ENCODE measurements at regions not wholly inside any gene's neighbourhood (a gene's known extent, or its start where the extent isn't known, plus 50 kb on each side); places are given as distances from the start of the nearest gene placed in this dataset.
A peak's percentile ranks its signal among the peaks of the same experiment; 100 is the strongest.

GRCh38 chr4:120225527-120225926, 158.9 kb upstream of the MAD2L1 start:
- H3K27me3 ChIP-seq: no peaks in the 10 kb centered on the region
- 56% methylated on average over 2 of the region's 2 CpGs for WGBS (ENCODE audit: insufficient coverage, low coverage, low lambda C conversion rate, missing lambda C conversion rate)
- no peaks in the 10 kb centered on the region for H3K9me3 ChIP-seq
- H3K27ac ChIP-seq: no peak overlapping the region
- no peak overlapping the region for H3K4me3 ChIP-seq
- intact Hi-C loops (cut with DNase I): no loop called here
- no peaks in the 10 kb centered on the region for H3K4me1 ChIP-seq
- no peaks in the 10 kb centered on the region for H3K36me3 ChIP-seq
- TF ChIP-seq POLR2A (IDR thresholded peaks at IDR 0.05): no peak
- TF ChIP-seq CTCF (IDR thresholded peaks at IDR 0.05): no peak
- peak in 2 of 4 donors; percentile 12 to 32 for ATAC-seq
- no peak for DNase-seq

- no peak for ATAC-seq
- 57% methylated on average over 2 of the region's 2 CpGs for WGBS (ENCODE audit: insufficient coverage, low coverage, low lambda C conversion rate, missing lambda C conversion rate)
- no peak overlapping the region for H3K4me3 ChIP-seq
Measured at GRCh38 chr4:120218981-120219380, 152.3 kb upstream of the MAD2L1 start.

GRCh38 chr4:120215350-120215749, 148.7 kb upstream of the MAD2L1 start:
- DNase-seq (no peak), ATAC-seq (no peak)
- no peak for TF ChIP-seq CTCF (IDR thresholded peaks at IDR 0.05)
- no peak for TF ChIP-seq POLR2A (IDR thresholded peaks at IDR 0.05)
- Histone ChIP-seq H3K4me3 (no peak overlapping the region), H3K9me3 (no peaks in the 10 kb centered on the region), H3K27ac (no peak overlapping the region), H3K27me3 (no peaks in the 10 kb centered on the region), H3K4me1 (no peaks in the 10 kb centered on the region), H3K36me3 (no peaks in the 10 kb centered on the region)
- intact Hi-C loops (cut with DNase I): no loop called here
- WGBS (ENCODE audit: insufficient coverage, low coverage, low lambda C conversion rate, missing lambda C conversion rate): 47% methylated on average over 1 of the region's 1 CpG

More at GRCh38 chr4:120218981-120219380, 152.3 kb upstream of the MAD2L1 start:
- no peak for TF ChIP-seq POLR2A (IDR thresholded peaks at IDR 0.05)
- no peak for TF ChIP-seq CTCF (IDR thresholded peaks at IDR 0.05)
- H3K27ac ChIP-seq: no peak overlapping the region
- no peaks in the 10 kb centered on the region for H3K9me3 ChIP-seq
- no peaks in the 10 kb centered on the region for H3K27me3 ChIP-seq
- no peaks in the 10 kb centered on the region for H3K4me1 ChIP-seq
- no peaks in the 10 kb centered on the region for H3K36me3 ChIP-seq
- intact Hi-C loops (cut with DNase I): no loop called here
- DNase-seq: no peak

GRCh38 chr4:120211408-120212015, 144.9 kb upstream of the MAD2L1 start:
- Histone ChIP-seq H3K4me1 (no peaks in the 10 kb centered on the region), H3K36me3 (no peaks in the 10 kb centered on the region), H3K27ac (no peak overlapping the region), H3K4me3 (no peak overlapping the region), H3K9me3 (no peaks in the 10 kb centered on the region), H3K27me3 (no peaks in the 10 kb centered on the region)
- intact Hi-C loops (cut with DNase I): no loop called here
- ATAC-seq (no peak), DNase-seq (no peak)
- 54% methylated on average over 4 of the region's 4 CpGs for whole genome bisulfite sequencing (ENCODE audit: insufficient coverage, low coverage, low lambda C conversion rate, missing lambda C conversion rate)
- TF ChIP-seq CTCF (IDR thresholded peaks at IDR 0.05): no peak
- TF ChIP-seq POLR2A (IDR thresholded peaks at IDR 0.05): no peak

- no peak for TF ChIP-seq CTCF (IDR thresholded peaks at IDR 0.05)
- no peak for TF ChIP-seq POLR2A (IDR thresholded peaks at IDR 0.05)
- WGBS (ENCODE audit: insufficient coverage, low coverage, low lambda C conversion rate, missing lambda C conversion rate): 76% methylated on average over 4 of the region's 4 CpGs
- no peaks in the 10 kb centered on the region for H3K36me3 ChIP-seq
- ATAC-seq (no peak), DNase-seq (no peak)
- no peaks in the 10 kb centered on the region for H3K9me3 ChIP-seq
- H3K27ac ChIP-seq: no peak overlapping the region
- H3K4me1 ChIP-seq: no peaks in the 10 kb centered on the region
- intact Hi-C loops (cut with DNase I): no loop called here
- no peaks in the 10 kb centered on the region for H3K27me3 ChIP-seq
- H3K4me3 ChIP-seq: no peak overlapping the region
Measured at GRCh38 chr4:120209706-120210105, 143.1 kb upstream of the MAD2L1 start.

Measured in right lobe of liver (tissue), 6 donors.